Effector memory CD8-positive, alpha-beta T cell (primary cell): ENCODE measurements at regions not wholly inside any gene's neighbourhood (a gene's known extent, or its start where the extent isn't known, plus 50 kb on each side); places are given as distances from the start of the nearest gene placed in this dataset.

Source experiments
- ATAC-seq: fragments of 150-1000 bp; cut with Tn5 transposase; replicated peaks from 2 replicates; pipeline ENCODE4 v1.10.0; 2021; ENCODE audit warnings: mild to moderate bottlenecking, moderate library complexity
- DNase-seq, 3 experiments: peaks; one replicate each; pipeline ENCODE4 v3.0.0; 2021
- H3K27ac Mint-ChIP-seq, 2 donors: one replicate each; pipeline ENCODE4 v1.8.0; 2022; ENCODE audit warnings: mild to moderate bottlenecking in 2 of 2, mixed read lengths in 2 of 2, moderate library complexity in 2 of 2
- H3K27me3 Mint-ChIP-seq, 2 donors: one replicate each; pipeline ENCODE4 v1.8.0; 2022; ENCODE audit warnings: mixed read lengths in 2 of 2
- H3K36me3 Mint-ChIP-seq: one replicate; pipeline ENCODE4 v1.8.0; 2022; ENCODE audit warnings: mild to moderate bottlenecking, moderate library complexity, mixed read lengths; ENCODE audit not compliant: insufficient read depth
- H3K4me1 Mint-ChIP-seq, 2 donors: one replicate each; pipeline ENCODE4 v1.8.0; 2022; ENCODE audit warnings: low read depth in 2 of 2, mixed read lengths in 2 of 2
- H3K4me3 Mint-ChIP-seq, 2 donors: one replicate each; pipeline ENCODE4 v1.8.0; 2022; ENCODE audit warnings: mild to moderate bottlenecking in 2 of 2, mixed read lengths in 2 of 2, moderate library complexity in 2 of 2
- H3K9me3 Mint-ChIP-seq, 2 donors: one replicate each; pipeline ENCODE4 v1.8.0; 2022; ENCODE audit warnings: mixed read lengths in 2 of 2

- Mint-ChIP-seq H3K27ac (no peak overlapping the region), H3K4me3 (no peak overlapping the region), H3K9me3 (peaks cover 7 to 12% of the 10 kb centered on the region in 2 donors), H3K4me1 (no peaks in the 10 kb centered on the region), H3K36me3 (no peaks in the 10 kb centered on the region), H3K27me3 (no peaks in the 10 kb centered on the region)
- DNase-seq (no peak), ATAC-seq (no peak)
These were observed 877.3 kb upstream of the LRRTM1 start for GRCh38 chr2:81181845-81182244.

GRCh38 chr2:81171447-81171846, 866.9 kb upstream of the LRRTM1 start:
- no peak overlapping the region for H3K27ac Mint-ChIP-seq
- no peak for ATAC-seq
- H3K36me3 Mint-ChIP-seq, result no peaks in the 10 kb centered on the region
- no peaks in the 10 kb centered on the region for H3K27me3 Mint-ChIP-seq
- H3K4me1 Mint-ChIP-seq, result no peaks in the 10 kb centered on the region
- H3K4me3 Mint-ChIP-seq, result no peak overlapping the region
- DNase-seq, result no peak
- peaks cover 8 to 15% of the 10 kb centered on the region in 2 donors for H3K9me3 Mint-ChIP-seq

GRCh38 chr2:81163583-81163982, 859.0 kb upstream of the LRRTM1 start:
- DNase-seq, result no peak
- ATAC-seq, result no peak
- no peaks in the 10 kb centered on the region for H3K4me1 Mint-ChIP-seq

GRCh38 chr2:81158505-81158904, 854.0 kb upstream of the LRRTM1 start:
- H3K4me3 Mint-ChIP-seq, result no peak overlapping the region
- ATAC-seq (no peak), DNase-seq (no peak)
- peaks cover 2 to 19% of the 10 kb centered on the region in 2 donors for H3K9me3 Mint-ChIP-seq
- no peaks in the 10 kb centered on the region for H3K36me3 Mint-ChIP-seq
- H3K4me1 Mint-ChIP-seq, result no peaks in the 10 kb centered on the region
- no peak overlapping the region for H3K27ac Mint-ChIP-seq
- H3K27me3 Mint-ChIP-seq, result no peaks in the 10 kb centered on the region

More at GRCh38 chr2:81163583-81163982, 859.0 kb upstream of the LRRTM1 start:
- H3K27me3 Mint-ChIP-seq, result no peaks in the 10 kb centered on the region
- no peak overlapping the region for H3K4me3 Mint-ChIP-seq
- peaks cover 2 to 4% of the 10 kb centered on the region in 2 donors for H3K9me3 Mint-ChIP-seq
- H3K27ac Mint-ChIP-seq, result no peak overlapping the region
- no peaks in the 10 kb centered on the region for H3K36me3 Mint-ChIP-seq

- H3K4me1 Mint-ChIP-seq, result no peaks in the 10 kb centered on the region
- no peak for ATAC-seq
- no peaks in the 10 kb centered on the region for H3K36me3 Mint-ChIP-seq
- no peak overlapping the region for H3K27ac Mint-ChIP-seq
- H3K27me3 Mint-ChIP-seq, result no peaks in the 10 kb centered on the region
- no peak overlapping the region for H3K4me3 Mint-ChIP-seq
- H3K9me3 Mint-ChIP-seq, result peaks cover 13 to 23% of the 10 kb centered on the region in 2 donors
- no peak for DNase-seq
These were observed 843.8 kb upstream of the LRRTM1 start for GRCh38 chr2:81148323-81148722.

GRCh38 chr2:81136296-81136695, 831.7 kb upstream of the LRRTM1 start:
- no peaks in the 10 kb centered on the region for H3K27me3 Mint-ChIP-seq
- ATAC-seq (no peak), DNase-seq (no peak)
- no peak overlapping the region for H3K27ac Mint-ChIP-seq
- H3K9me3 Mint-ChIP-seq, result peaks cover 7 to 11% of the 10 kb centered on the region in 2 donors
- no peak overlapping the region for H3K4me3 Mint-ChIP-seq
- H3K36me3 Mint-ChIP-seq, result no peaks in the 10 kb centered on the region
- no peaks in the 10 kb centered on the region for H3K4me1 Mint-ChIP-seq

GRCh38 chr2:81097361-81097760, 792.8 kb upstream of the LRRTM1 start:
- H3K4me3 Mint-ChIP-seq, result no peak overlapping the region
- DNase-seq (no peak), ATAC-seq (no peak)
- H3K9me3 Mint-ChIP-seq, result peaks cover 0 to 9% of the 10 kb centered on the region in 2 donors
- H3K27ac Mint-ChIP-seq, result no peak overlapping the region
- H3K36me3 Mint-ChIP-seq, result no peaks in the 10 kb centered on the region
- no peaks in the 10 kb centered on the region for H3K4me1 Mint-ChIP-seq
- H3K27me3 Mint-ChIP-seq, result no peaks in the 10 kb centered on the region

GRCh38 chr2:81093031-81093430, 788.5 kb upstream of the LRRTM1 start:
- Mint-ChIP-seq H3K4me3 (no peak overlapping the region), H3K36me3 (no peaks in the 10 kb centered on the region), H3K27ac (no peak overlapping the region), H3K4me1 (no peaks in the 10 kb centered on the region), H3K27me3 (no peaks in the 10 kb centered on the region), H3K9me3 (peaks cover 6 to 12% of the 10 kb centered on the region in 2 donors)
- ATAC-seq (no peak), DNase-seq (no peak)

- DNase-seq (no peak), ATAC-seq (no peak)
- Mint-ChIP-seq H3K27ac (no peak overlapping the region), H3K4me3 (no peak overlapping the region), H3K4me1 (no peaks in the 10 kb centered on the region), H3K9me3 (peaks cover 7 to 8% of the 10 kb centered on the region in 2 donors), H3K36me3 (no peaks in the 10 kb centered on the region), H3K27me3 (no peaks in the 10 kb centered on the region)
These were observed 783.1 kb upstream of the LRRTM1 start for GRCh38 chr2:81087646-81088045.

- H3K36me3 Mint-ChIP-seq, result no peaks in the 10 kb centered on the region
- peaks cover 8 to 11% of the 10 kb centered on the region in 2 donors for H3K9me3 Mint-ChIP-seq
- no peaks in the 10 kb centered on the region for H3K4me1 Mint-ChIP-seq
- no peaks in the 10 kb centered on the region for H3K27me3 Mint-ChIP-seq
- H3K4me3 Mint-ChIP-seq, result no peak overlapping the region
- H3K27ac Mint-ChIP-seq, result no peak overlapping the region
- no peak for ATAC-seq
- DNase-seq, result no peak
These were observed 779.5 kb upstream of the LRRTM1 start for GRCh38 chr2:81084101-81084500.

GRCh38 chr2:81078631-81079030, 774.1 kb upstream of the LRRTM1 start:
- peaks cover 0 to 11% of the 10 kb centered on the region in 2 donors for H3K9me3 Mint-ChIP-seq
- H3K36me3 Mint-ChIP-seq, result no peaks in the 10 kb centered on the region
- H3K4me1 Mint-ChIP-seq, result no peaks in the 10 kb centered on the region
- H3K27ac Mint-ChIP-seq, result no peak overlapping the region
- DNase-seq, result no peak
- no peaks in the 10 kb centered on the region for H3K27me3 Mint-ChIP-seq
- ATAC-seq, result no peak
- H3K4me3 Mint-ChIP-seq, result no peak overlapping the region

GRCh38 chr2:81078102-81078501, 773.5 kb upstream of the LRRTM1 start:
- no peaks in the 10 kb centered on the region for H3K27me3 Mint-ChIP-seq
- ATAC-seq, result no peak
- H3K27ac Mint-ChIP-seq, result no peak overlapping the region
- no peak for DNase-seq
- no peak overlapping the region for H3K4me3 Mint-ChIP-seq
- no peaks in the 10 kb centered on the region for H3K4me1 Mint-ChIP-seq
- no peaks in the 10 kb centered on the region for H3K36me3 Mint-ChIP-seq
- H3K9me3 Mint-ChIP-seq, result peaks cover 0 to 11% of the 10 kb centered on the region in 2 donors

GRCh38 chr2:81077396-81077795, 772.8 kb upstream of the LRRTM1 start:
- H3K27ac Mint-ChIP-seq, result no peak overlapping the region
- no peaks in the 10 kb centered on the region for H3K27me3 Mint-ChIP-seq
- no peaks in the 10 kb centered on the region for H3K4me1 Mint-ChIP-seq
- DNase-seq (no peak), ATAC-seq (no peak)
- no peaks in the 10 kb centered on the region for H3K36me3 Mint-ChIP-seq
- peaks cover 0 to 9% of the 10 kb centered on the region in 2 donors for H3K9me3 Mint-ChIP-seq
- no peak overlapping the region for H3K4me3 Mint-ChIP-seq

- DNase-seq, result no peak
- ATAC-seq, result no peak
- Mint-ChIP-seq H3K27ac (no peak overlapping the region), H3K4me3 (no peak overlapping the region), H3K27me3 (no peaks in the 10 kb centered on the region), H3K36me3 (no peaks in the 10 kb centered on the region), H3K4me1 (no peaks in the 10 kb centered on the region), H3K9me3 (peaks cover 1 to 5% of the 10 kb centered on the region in 2 donors)
These were observed 768.9 kb upstream of the LRRTM1 start for GRCh38 chr2:81073412-81073811.

GRCh38 chr2:81068144-81068543, 763.6 kb upstream of the LRRTM1 start:
- Mint-ChIP-seq H3K4me3 (no peak overlapping the region), H3K27ac (no peak overlapping the region), H3K36me3 (no peaks in the 10 kb centered on the region), H3K27me3 (no peaks in the 10 kb centered on the region), H3K4me1 (no peaks in the 10 kb centered on the region), H3K9me3 (peaks cover 14 to 16% of the 10 kb centered on the region in 2 donors)
- DNase-seq (no peak), ATAC-seq (no peak)
